ENCODE measurements at regions not wholly inside any gene's neighbourhood (a gene's known extent, or its start where the extent isn't known, plus 50 kb on each side); places are given as distances from the start of the nearest gene placed in this dataset.

- Histone ChIP-seq H3K4me1 (ENCODE audit: insufficient read depth) (peaks cover 1% of the 10 kb centered on the region), H3K9me3 (no peaks in the 10 kb centered on the region), H3K27ac (no peak overlapping the region), H3K36me3 (no peaks in the 10 kb centered on the region), H3K4me3 (no peak overlapping the region), H3K27me3 (no peaks in the 10 kb centered on the region)
- intact Hi-C loops (cut with DNase I): no loop called here
- WGBS, 3 donors: 5 to 17% (median 9%) methylated on average over 4 of the region's 4 CpGs
- TF ChIP-seq CTCF (IDR thresholded peaks at IDR 0.05) (no peak), POLR2A (IDR thresholded peaks at IDR 0.05) (no peak), EP300 (IDR thresholded peaks at IDR 0.05) (no peak)
- DNase-seq: no peak
Measured at GRCh38 chr7:4437916-4438315, 244.2 kb upstream of the FOXK1 start.

- H3K4me3 ChIP-seq: no peak overlapping the region
- no peak for DNase-seq
- H3K9me3 ChIP-seq: no peaks in the 10 kb centered on the region
- no peaks in the 10 kb centered on the region for H3K36me3 ChIP-seq
- 84 to 95% (median 90%) methylated on average over 1 of the region's 1 CpG for WGBS, 3 donors
- no peaks in the 10 kb centered on the region for H3K27me3 ChIP-seq
- TF ChIP-seq CTCF (IDR thresholded peaks at IDR 0.05) (no peak), EP300 (IDR thresholded peaks at IDR 0.05) (no peak), POLR2A (IDR thresholded peaks at IDR 0.05) (no peak)
- peaks cover 1% of the 10 kb centered on the region for H3K4me1 ChIP-seq (ENCODE audit: insufficient read depth)
- intact Hi-C loops (cut with DNase I): no loop called here
- H3K27ac ChIP-seq: no peak overlapping the region
Measured at GRCh38 chr7:4438723-4439245, 243.3 kb upstream of the FOXK1 start.

GRCh38 chr7:4439444-4439843 lies 242.7 kb upstream of the FOXK1 start:
- whole genome bisulfite sequencing, 3 donors: 37 to 55% (median 43%) methylated on average over 6 of the region's 6 CpGs
- H3K4me3 ChIP-seq: no peak overlapping the region
- intact Hi-C loops (cut with DNase I): no loop called here

GRCh38 chr7:4444106-4444505 lies 238.0 kb upstream of the FOXK1 start:
- intact Hi-C loops (cut with DNase I): no loop called here
- Histone ChIP-seq H3K9me3 (no peaks in the 10 kb centered on the region), H3K27me3 (no peaks in the 10 kb centered on the region), H3K36me3 (no peaks in the 10 kb centered on the region), H3K27ac (no peak overlapping the region), H3K4me1 (ENCODE audit: insufficient read depth) (no peaks in the 10 kb centered on the region), H3K4me3 (no peak overlapping the region)
- WGBS, 3 donors: 17 to 62% (median 39%) methylated on average over 1 of the region's 1 CpG
- no peak for DNase-seq
- no peak for TF ChIP-seq EP300 (IDR thresholded peaks at IDR 0.05)

More at GRCh38 chr7:4439444-4439843, 242.7 kb upstream of the FOXK1 start:
- Histone ChIP-seq H3K9me3 (no peaks in the 10 kb centered on the region), H3K36me3 (no peaks in the 10 kb centered on the region), H3K27me3 (no peaks in the 10 kb centered on the region), H3K27ac (no peak overlapping the region), H3K4me1 (ENCODE audit: insufficient read depth) (no peaks in the 10 kb centered on the region)
- no peak for DNase-seq
- no peak for TF ChIP-seq EP300 (IDR thresholded peaks at IDR 0.05)
- TF ChIP-seq POLR2A (IDR thresholded peaks at IDR 0.05): no peak
- TF ChIP-seq CTCF (IDR thresholded peaks at IDR 0.05): no peak

- DNase-seq: no peak
- no peak overlapping the region for H3K4me3 ChIP-seq
- H3K4me1 ChIP-seq (ENCODE audit: insufficient read depth): no peaks in the 10 kb centered on the region
- H3K9me3 ChIP-seq: no peaks in the 10 kb centered on the region
- no peak for TF ChIP-seq CTCF (IDR thresholded peaks at IDR 0.05)
- no peak for TF ChIP-seq POLR2A (IDR thresholded peaks at IDR 0.05)
- no peak for TF ChIP-seq EP300 (IDR thresholded peaks at IDR 0.05)
- no peaks in the 10 kb centered on the region for H3K27me3 ChIP-seq
- 94 to 100% (median 94%) methylated on average over 2 of the region's 2 CpGs for WGBS, 3 donors
- H3K27ac ChIP-seq: no peak overlapping the region
- no peaks in the 10 kb centered on the region for H3K36me3 ChIP-seq
- intact Hi-C loops (cut with DNase I): no loop called here
Measured at GRCh38 chr7:4445777-4446176, 236.3 kb upstream of the FOXK1 start.

Measured in ovary (tissue), 7 donors.